HL-60 (cell line): ENCODE measurements at regions not wholly inside any gene's neighbourhood (a gene's known extent, or its start where the extent isn't known, plus 50 kb on each side); places are given as distances from the start of the nearest gene placed in this dataset.

ENCODE experiments used
- DNase-seq, 2 experiments: peaks; one replicate each; pipeline ENCODE4 v3.0.0-alpha.2; 2010 to 2020; ENCODE audit warnings: low read depth in 1 of 2, low spot score in 1 of 2
- H3K27ac ChIP-seq: fragments of 250-450 bp; sonication (Bioruptor Pico); replicated peaks from 2 replicates; pipeline ENCODE4 v1.5.1; 2020; ENCODE audit warnings: mild to moderate bottlenecking, moderate library complexity
- H3K27me3 ChIP-seq: fragments of 250-450 bp; sonication (Bioruptor Pico); 2 replicates; pipeline ENCODE4 v1.5.1; 2021; ENCODE audit warnings: mild to moderate bottlenecking, moderate library complexity; ENCODE audit not compliant: insufficient read depth, poor library complexity, severe bottlenecking
- H3K4me3 ChIP-seq: replicated peaks from 2 replicates; pipeline ENCODE4 v1.5.1; 2011; ENCODE audit warnings: mild to moderate bottlenecking, control low read depth, low read length; ENCODE audit not compliant: insufficient read depth
- CTCF ChIP-seq: IDR thresholded peaks from one replicate; pipeline ENCODE4 v1.5.1; 2011; ENCODE audit warnings: low read length, control low read depth, inconsistent platforms; ENCODE audit not compliant: insufficient read depth
- GABPA ChIP-seq: IDR thresholded peaks from 2 replicates; pipeline ENCODE4 v1.6.1; 2012; ENCODE audit warnings: low read depth
- POLR2AphosphoS5 ChIP-seq: IDR thresholded peaks from 2 replicates; pipeline ENCODE4 v1.6.1; 2012; ENCODE audit warnings: low read depth
- REST ChIP-seq: IDR thresholded peaks from 2 replicates; pipeline ENCODE4 v1.6.1; 2012; ENCODE audit warnings: low read depth; ENCODE audit not compliant: insufficient replicate concordance
- SPI1 ChIP-seq: IDR thresholded peaks from 2 replicates; pipeline ENCODE4 v1.6.1; 2012; ENCODE audit warnings: low read depth, mild to moderate bottlenecking, borderline replicate concordance

GRCh38 chr1:170360601-170361000, 171.4 kb upstream of the GORAB start:
- H3K27ac ChIP-seq: no peak overlapping the region
- no peak for TF ChIP-seq REST
- no peak for TF ChIP-seq SPI1
- TF ChIP-seq GABPA: no peak
- TF ChIP-seq CTCF: no peak
- no peak for TF ChIP-seq POLR2AphosphoS5
- H3K4me3 ChIP-seq: no peak overlapping the region
- no peak for DNase-seq
- H3K27me3 ChIP-seq: no peaks in the 10 kb centered on the region

GRCh38 chr1:170365331-170365730, 166.6 kb upstream of the GORAB start:
- Histone ChIP-seq H3K4me3 (no peak overlapping the region), H3K27me3 (no peaks in the 10 kb centered on the region), H3K27ac (no peak overlapping the region)
- TF ChIP-seq CTCF (no peak), GABPA (no peak), REST (no peak), SPI1 (no peak), POLR2AphosphoS5 (no peak)
- DNase-seq: no peak

GRCh38 chr1:170366980-170367379, 165.0 kb upstream of the GORAB start:
- H3K4me3 ChIP-seq: no peak overlapping the region
- no peaks in the 10 kb centered on the region for H3K27me3 ChIP-seq
- TF ChIP-seq GABPA: no peak
- TF ChIP-seq CTCF: no peak
- TF ChIP-seq REST: no peak
- TF ChIP-seq POLR2AphosphoS5: no peak
- no peak for TF ChIP-seq SPI1
- no peak for DNase-seq
- no peak overlapping the region for H3K27ac ChIP-seq
